HG02884 (cell line): ENCODE measurements at regions not wholly inside any gene's neighbourhood (a gene's known extent, or its start where the extent isn't known, plus 50 kb on each side); places are given as distances from the start of the nearest gene placed in this dataset.

Experiments
- ATAC-seq: cut with Tn5 transposase; IDR thresholded peaks from one replicate; pipeline ENCODE4 v1.9.1; 2021; ENCODE audit warnings: mild to moderate bottlenecking, moderate library complexity; ENCODE audit not compliant: unreplicated experiment

- no peak for ATAC-seq
Observed at GRCh38 chr18:8499810-8500675, 109.2 kb upstream of the RAB12 start.

- ATAC-seq: no peak
Observed at GRCh38 chr18:8501044-8501443, 108.2 kb upstream of the RAB12 start.

- no peak for ATAC-seq
Observed at GRCh38 chr18:8503248-8503647, 106.0 kb upstream of the RAB12 start.

GRCh38 chr18:8504424-8504823, 104.8 kb upstream of the RAB12 start:
- no peak for ATAC-seq

GRCh38 chr18:8504880-8505435, 104.3 kb upstream of the RAB12 start:
- ATAC-seq: no peak

GRCh38 chr18:8506251-8507049, 102.8 kb upstream of the RAB12 start:
- no peak for ATAC-seq

- ATAC-seq: no peak
Observed at GRCh38 chr18:8507361-8507760, 101.9 kb upstream of the RAB12 start.

- ATAC-seq: no peak
Observed at GRCh38 chr18:8507915-8508705, 101.1 kb upstream of the RAB12 start.

GRCh38 chr18:8513249-8513648, 96.0 kb upstream of the RAB12 start:
- ATAC-seq: no peak

- no peak for ATAC-seq
Observed at GRCh38 chr18:8514409-8514808, 94.8 kb upstream of the RAB12 start.

- no peak for ATAC-seq
Observed at GRCh38 chr18:8515142-8515865, 93.9 kb upstream of the RAB12 start.

- ATAC-seq: no peak
Observed at GRCh38 chr18:8516371-8517250, 92.6 kb upstream of the RAB12 start.

- ATAC-seq: no peak
Observed at GRCh38 chr18:8517276-8517675, 92.0 kb upstream of the RAB12 start.

- no peak for ATAC-seq
Observed at GRCh38 chr18:8519102-8519501, 90.1 kb upstream of the RAB12 start.

- ATAC-seq: no peak
Observed at GRCh38 chr18:8520266-8520665, 89.0 kb upstream of the RAB12 start.

- no peak for ATAC-seq
Observed at GRCh38 chr18:8522756-8523155, 86.5 kb upstream of the RAB12 start.

GRCh38 chr18:8525692-8526091, 83.5 kb upstream of the RAB12 start:
- ATAC-seq: no peak

GRCh38 chr18:8526332-8526731, 82.9 kb upstream of the RAB12 start:
- no peak for ATAC-seq

GRCh38 chr18:8529609-8530008, 79.6 kb upstream of the RAB12 start:
- ATAC-seq: no peak
